ENCODE measurements at regions not wholly inside any gene's neighbourhood (a gene's known extent, or its start where the extent isn't known, plus 50 kb on each side); places are given as distances from the start of the nearest gene placed in this dataset.

DNA sequence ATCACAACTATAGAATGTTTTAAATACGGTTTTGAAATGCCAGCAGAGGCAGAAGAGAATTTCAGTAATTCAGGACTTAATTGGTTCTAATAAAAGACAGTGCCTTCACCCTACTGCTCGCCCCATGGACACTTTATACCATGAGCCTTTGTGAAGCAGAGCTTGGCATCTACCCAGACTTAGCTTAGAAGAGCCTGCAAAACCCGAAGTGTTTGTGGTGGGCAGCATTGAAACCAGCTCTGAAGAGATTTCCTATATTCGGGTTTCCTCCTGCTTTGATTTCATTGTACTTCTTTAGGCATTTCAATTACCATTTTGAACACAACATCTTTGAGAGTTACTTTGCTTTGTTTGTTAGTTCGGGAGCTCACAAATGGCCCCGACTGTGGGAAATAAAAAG lies 185.1 kb upstream of the MTNR1B start:
- H3K27ac Mint-ChIP-seq: no peak overlapping the region
- H3K4me3 Mint-ChIP-seq: no peak overlapping the region
- H3K79me2 ChIP-seq (replicated peaks; ENCODE audit: insufficient read depth): no peaks in the 10 kb centered on the region
- no peaks in the 10 kb centered on the region for H4K20me1 ChIP-seq (replicated peaks; ENCODE audit: insufficient read depth)
- H3K4me1 ChIP-seq (ENCODE audit: insufficient read depth): peaks cover 13% of the 10 kb centered on the region
- TF ChIP-seq ZNF114 (CRISPR knock-in tag; IDR thresholded peaks at IDR 0.05) (no peak), ETS1 (IDR thresholded peaks at IDR 0.05) (no peak), EZH2phosphoT487 (IDR thresholded peaks at IDR 0.05; ENCODE audit: unreplicated experiment) (no peak), EZH2 (IDR thresholded peaks at IDR 0.05; ENCODE audit: low read depth, unreplicated experiment) (no peak), STAT1 (IDR thresholded peaks at IDR 0.05; ENCODE audit: unreplicated experiment) (no peak), NANOG (IDR thresholded peaks at IDR 0.05; ENCODE audit: borderline replicate concordance) (no peak), REST (IDR thresholded peaks at IDR 0.05; ENCODE audit: unreplicated experiment) (no peak), JUNB (IDR thresholded peaks at IDR 0.05; ENCODE audit: unreplicated experiment) (no peak), POLR2AphosphoS5 (IDR thresholded peaks at IDR 0.05; ENCODE audit: low read depth) (no peak), ZNF331 (CRISPR knock-in tag; IDR thresholded peaks at IDR 0.05; ENCODE audit: low read depth) (no peak), CREB1 (CRISPR knock-in tag; IDR thresholded peaks at IDR 0.05; ENCODE audit: low read depth) (no peak)
- TF ChIP-seq, protein P1, sequence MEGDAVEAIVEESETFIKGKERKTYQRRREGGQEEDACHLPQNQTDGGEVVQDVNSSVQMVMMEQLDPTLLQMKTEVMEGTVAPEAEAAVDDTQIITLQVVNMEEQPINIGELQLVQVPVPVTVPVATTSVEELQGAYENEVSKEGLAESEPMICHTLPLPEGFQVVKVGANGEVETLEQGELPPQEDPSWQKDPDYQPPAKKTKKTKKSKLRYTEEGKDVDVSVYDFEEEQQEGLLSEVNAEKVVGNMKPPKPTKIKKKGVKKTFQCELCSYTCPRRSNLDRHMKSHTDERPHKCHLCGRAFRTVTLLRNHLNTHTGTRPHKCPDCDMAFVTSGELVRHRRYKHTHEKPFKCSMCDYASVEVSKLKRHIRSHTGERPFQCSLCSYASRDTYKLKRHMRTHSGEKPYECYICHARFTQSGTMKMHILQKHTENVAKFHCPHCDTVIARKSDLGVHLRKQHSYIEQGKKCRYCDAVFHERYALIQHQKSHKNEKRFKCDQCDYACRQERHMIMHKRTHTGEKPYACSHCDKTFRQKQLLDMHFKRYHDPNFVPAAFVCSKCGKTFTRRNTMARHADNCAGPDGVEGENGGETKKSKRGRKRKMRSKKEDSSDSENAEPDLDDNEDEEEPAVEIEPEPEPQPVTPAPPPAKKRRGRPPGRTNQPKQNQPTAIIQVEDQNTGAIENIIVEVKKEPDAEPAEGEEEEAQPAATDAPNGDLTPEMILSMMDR (conservative IDR thresholded peaks at IDR 0.05; ENCODE audit: low read depth in 2 of 2): no peak
- TF ChIP-seq, protein P2, sequence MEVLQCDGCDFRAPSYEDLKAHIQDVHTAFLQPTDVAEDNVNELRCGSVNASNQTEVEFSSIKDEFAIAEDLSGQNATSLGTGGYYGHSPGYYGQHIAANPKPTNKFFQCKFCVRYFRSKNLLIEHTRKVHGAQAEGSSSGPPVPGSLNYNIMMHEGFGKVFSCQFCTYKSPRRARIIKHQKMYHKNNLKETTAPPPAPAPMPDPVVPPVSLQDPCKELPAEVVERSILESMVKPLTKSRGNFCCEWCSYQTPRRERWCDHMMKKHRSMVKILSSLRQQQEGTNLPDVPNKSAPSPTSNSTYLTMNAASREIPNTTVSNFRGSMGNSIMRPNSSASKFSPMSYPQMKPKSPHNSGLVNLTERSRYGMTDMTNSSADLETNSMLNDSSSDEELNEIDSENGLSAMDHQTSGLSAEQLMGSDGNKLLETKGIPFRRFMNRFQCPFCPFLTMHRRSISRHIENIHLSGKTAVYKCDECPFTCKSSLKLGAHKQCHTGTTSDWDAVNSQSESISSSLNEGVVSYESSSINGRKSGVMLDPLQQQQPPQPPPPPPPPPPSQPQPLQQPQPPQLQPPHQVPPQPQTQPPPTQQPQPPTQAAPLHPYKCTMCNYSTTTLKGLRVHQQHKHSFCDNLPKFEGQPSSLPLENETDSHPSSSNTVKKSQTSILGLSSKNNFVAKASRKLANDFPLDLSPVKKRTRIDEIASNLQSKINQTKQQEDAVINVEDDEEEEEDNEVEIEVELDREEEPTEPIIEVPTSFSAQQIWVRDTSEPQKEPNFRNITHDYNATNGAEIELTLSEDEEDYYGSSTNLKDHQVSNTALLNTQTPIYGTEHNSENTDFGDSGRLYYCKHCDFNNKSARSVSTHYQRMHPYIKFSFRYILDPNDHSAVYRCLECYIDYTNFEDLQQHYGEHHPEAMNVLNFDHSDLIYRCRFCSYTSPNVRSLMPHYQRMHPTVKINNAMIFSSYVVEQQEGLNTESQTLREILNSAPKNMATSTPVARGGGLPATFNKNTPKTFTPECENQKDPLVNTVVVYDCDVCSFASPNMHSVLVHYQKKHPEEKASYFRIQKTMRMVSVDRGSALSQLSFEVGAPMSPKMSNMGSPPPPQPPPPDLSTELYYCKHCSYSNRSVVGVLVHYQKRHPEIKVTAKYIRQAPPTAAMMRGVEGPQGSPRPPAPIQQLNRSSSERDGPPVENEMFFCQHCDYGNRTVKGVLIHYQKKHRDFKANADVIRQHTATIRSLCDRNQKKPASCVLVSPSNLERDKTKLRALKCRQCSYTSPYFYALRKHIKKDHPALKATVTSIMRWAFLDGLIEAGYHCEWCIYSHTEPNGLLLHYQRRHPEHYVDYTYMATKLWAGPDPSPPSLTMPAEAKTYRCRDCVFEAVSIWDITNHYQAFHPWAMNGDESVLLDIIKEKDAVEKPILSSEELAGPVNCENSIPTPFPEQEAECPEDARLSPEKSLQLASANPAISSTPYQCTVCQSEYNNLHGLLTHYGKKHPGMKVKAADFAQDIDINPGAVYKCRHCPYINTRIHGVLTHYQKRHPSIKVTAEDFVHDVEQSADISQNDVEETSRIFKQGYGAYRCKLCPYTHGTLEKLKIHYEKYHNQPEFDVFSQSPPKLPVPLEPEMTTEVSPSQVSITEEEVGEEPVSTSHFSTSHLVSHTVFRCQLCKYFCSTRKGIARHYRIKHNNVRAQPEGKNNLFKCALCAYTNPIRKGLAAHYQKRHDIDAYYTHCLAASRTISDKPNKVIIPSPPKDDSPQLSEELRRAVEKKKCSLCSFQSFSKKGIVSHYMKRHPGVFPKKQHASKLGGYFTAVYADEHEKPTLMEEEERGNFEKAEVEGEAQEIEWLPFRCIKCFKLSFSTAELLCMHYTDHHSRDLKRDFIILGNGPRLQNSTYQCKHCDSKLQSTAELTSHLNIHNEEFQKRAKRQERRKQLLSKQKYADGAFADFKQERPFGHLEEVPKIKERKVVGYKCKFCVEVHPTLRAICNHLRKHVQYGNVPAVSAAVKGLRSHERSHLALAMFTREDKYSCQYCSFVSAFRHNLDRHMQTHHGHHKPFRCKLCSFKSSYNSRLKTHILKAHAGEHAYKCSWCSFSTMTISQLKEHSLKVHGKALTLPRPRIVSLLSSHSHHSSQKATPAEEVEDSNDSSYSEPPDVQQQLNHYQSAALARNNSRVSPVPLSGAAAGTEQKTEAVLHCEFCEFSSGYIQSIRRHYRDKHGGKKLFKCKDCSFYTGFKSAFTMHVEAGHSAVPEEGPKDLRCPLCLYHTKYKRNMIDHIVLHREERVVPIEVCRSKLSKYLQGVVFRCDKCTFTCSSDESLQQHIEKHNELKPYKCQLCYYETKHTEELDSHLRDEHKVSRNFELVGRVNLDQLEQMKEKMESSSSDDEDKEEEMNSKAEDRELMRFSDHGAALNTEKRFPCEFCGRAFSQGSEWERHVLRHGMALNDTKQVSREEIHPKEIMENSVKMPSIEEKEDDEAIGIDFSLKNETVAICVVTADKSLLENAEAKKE (CRISPR knock-in tag; IDR thresholded peaks at IDR 0.05): no peak
- DNase-seq (ENCODE audit: low spot score) (no peak), ATAC-seq (no peak)
- H3K36me3 ChIP-seq (ENCODE audit: insufficient read depth): no peaks in the 10 kb centered on the region
- peaks cover 15% of the 10 kb centered on the region for H3K4me1 Mint-ChIP-seq
- H3K36me3 Mint-ChIP-seq (ENCODE audit: low read depth): peaks cover 11% of the 10 kb centered on the region; the same call in 1 of the 3 replicates
- H3K27ac ChIP-seq (ENCODE audit: low read depth): no peak overlapping the region
- H3K9me2 ChIP-seq (ENCODE audit: insufficient read depth): no peaks in the 10 kb centered on the region
- no peak overlapping the region for H3K4me2 ChIP-seq
- H3K27me3 Mint-ChIP-seq (ENCODE audit: insufficient read depth, low read depth, poor library complexity): no peaks in the 10 kb centered on the region
- H3K27me3 ChIP-seq (ENCODE audit: insufficient read depth): no peaks in the 10 kb centered on the region
- H2AFZ ChIP-seq: no peak overlapping the region
- no peaks in the 10 kb centered on the region for H3F3A ChIP-seq (replicated peaks; ENCODE audit: low read depth)
- H3K4me3 ChIP-seq: no peak overlapping the region
- H3K9me3 Mint-ChIP-seq: no peaks in the 10 kb centered on the region

Data from GM23338 (cell line).